Mammary epithelial cell (primary cell): ENCODE measurements at regions not wholly inside any gene's neighbourhood (a gene's known extent, or its start where the extent isn't known, plus 50 kb on each side); places are given as distances from the start of the nearest gene placed in this dataset.

Experiments
- CTCF ChIP-seq, 2 donors: IDR thresholded peaks in 1 of 2; conservative IDR thresholded peaks in 1 of 2; 2 replicates each; pipeline ENCODE4 v1.5.1; 2011 to 2012; ENCODE audit warnings: inconsistent platforms in 2 of 2, low read length in 2 of 2, mild to moderate bottlenecking in 2 of 2, control low read depth in 1 of 2, low read depth in 1 of 2; ENCODE audit not compliant: insufficient read depth in 1 of 2; ENCODE audit errors: extremely low read depth in 1 of 2
- EZH2 ChIP-seq: IDR thresholded peaks from 2 replicates; pipeline ENCODE4 v1.6.1; 2012; ENCODE audit warnings: low read length, inconsistent platforms, borderline replicate concordance

- TF ChIP-seq CTCF (conservative IDR thresholded peaks at IDR 0.05 in 1 of 2, IDR thresholded peaks at IDR 0.05 in 1 of 2; ENCODE audit: extremely low read depth in 1 of 2, insufficient read depth in 1 of 2, low read depth in 1 of 2, low read length in 2 of 2) (no peak), EZH2 (no peak)
Observed at GRCh38 chr2:11102466-11102865, 52.8 kb upstream of the SLC66A3 start.
